K562 (cell line): ENCODE measurements at regions not wholly inside any gene's neighbourhood (a gene's known extent, or its start where the extent isn't known, plus 50 kb on each side); places are given as distances from the start of the nearest gene placed in this dataset.

ENCODE experiments used
- ATF2 ChIP-seq: sonication (generic); formaldehyde crosslinking; IDR thresholded peaks from 2 replicates; pipeline ENCODE4 v1.8.1; 2022; ENCODE audit warnings: missing genetic modification reagents
- BCL6 ChIP-seq: fragments of 250-450 bp; sonication (Bioruptor Pico); IDR thresholded peaks from 2 replicates; pipeline ENCODE4 v1.4.0; 2020
- CBX2 ChIP-seq: fragments of 200-600 bp; sonication (generic); IDR thresholded peaks from one replicate; pipeline ENCODE4 v1.6.1; 2012; ENCODE audit warnings: mild to moderate bottlenecking, low read length, inconsistent platforms; ENCODE audit not compliant: insufficient read depth, poor library complexity, severe bottlenecking
- CTCF ChIP-seq, 3 experiments: IDR thresholded peaks in 2 of 3; conservative IDR thresholded peaks in 1 of 3; 2 replicates each; pipeline ENCODE4 v1.5.1; 2011 to 2012; ENCODE audit warnings: low read length in 3 of 3, mild to moderate bottlenecking in 3 of 3, control low read depth in 2 of 3, improper control_type of control experiment in 1 of 3, inconsistent platforms in 1 of 3, low read depth in 1 of 3, mixed read lengths in 1 of 3, moderate library complexity in 1 of 3; ENCODE audit not compliant: insufficient read depth in 2 of 3
- DPF2 ChIP-seq: fragments of 450-650 bp; IDR thresholded peaks from 2 replicates; pipeline ENCODE4 v1.6.1; 2016
- ESRRA ChIP-seq: fragments of 450-650 bp; IDR thresholded peaks from 2 replicates; pipeline ENCODE4 v1.6.1; 2014; ENCODE audit warnings: low read depth, mild to moderate bottlenecking, moderate library complexity, borderline replicate concordance
- GABPA ChIP-seq: fragments of 200-800 bp; sonication (Bioruptor generic); conservative IDR thresholded peaks from 2 replicates; pipeline ENCODE4 v1.6.1; 2016; ENCODE audit warnings: low read depth, missing genetic modification characterization, missing compliant biosample characterization
- MTA3 ChIP-seq: fragments of 450-650 bp; formaldehyde crosslinking; IDR thresholded peaks from 2 replicates; pipeline ENCODE4 v1.6.1; 2017; ENCODE audit warnings: mild to moderate bottlenecking, borderline replicate concordance
- RBM39 ChIP-seq: fragments of 200-400 bp; formaldehyde crosslinking; optimal IDR thresholded peaks from 2 replicates; pipeline ENCODE3; 2018; ENCODE audit warnings: low read depth, low read length
- REST ChIP-seq, 2 experiments: fragments of 450-650 bp; formaldehyde crosslinking in 1 of 2; IDR thresholded peaks; 2 replicates each; pipeline versions ENCODE4 v1.4.0 to v1.6.1; 2014 to 2020; ENCODE audit warnings: mild to moderate bottlenecking in 2 of 2, borderline replicate concordance in 1 of 2, low read depth in 1 of 2
- TOE1 ChIP-seq, 2 experiments: fragments of 450-650 bp in 1 of 2; sonication (generic) in 1 of 2; formaldehyde crosslinking in 1 of 2; IDR thresholded peaks; 2 replicates each; pipeline versions ENCODE4 v1.7.1 to v1.8.0; 2016 to 2022; ENCODE audit warnings: borderline replicate concordance in 2 of 2, mild to moderate bottlenecking in 2 of 2, antibody characterized with exemption in 1 of 2, inconsistent platforms in 1 of 2, low read depth in 1 of 2, missing genetic modification reagents in 1 of 2, moderate library complexity in 1 of 2

- TF ChIP-seq ATF2 (CRISPR knock-in tag) (no peak), DPF2 (no peak), CTCF (IDR thresholded peaks at IDR 0.05 in 2 of 3, conservative IDR thresholded peaks at IDR 0.05 in 1 of 3; ENCODE audit: insufficient read depth in 2 of 3, low read depth in 1 of 3, low read length in 3 of 3) (no peak), GABPA (tag) (no peak), REST (IDR thresholded peaks at IDR 0.05; ENCODE audit: borderline replicate concordance) (no peak), REST (CRISPR knock-in tag; IDR thresholded peaks at IDR 0.05; ENCODE audit: low read depth) (no peak), BCL6 (CRISPR knock-in tag) (no peak), RBM39 (no peak), TOE1 (IDR thresholded peaks at IDR 0.05; ENCODE audit: borderline replicate concordance) (no peak), TOE1 (CRISPR knock-in tag; IDR thresholded peaks at IDR 0.05; ENCODE audit: borderline replicate concordance, low read depth) (no peak), ESRRA (no peak), MTA3 (no peak), CBX2 (no peak)
Observed at GRCh38 chr10:52650873-52651272, 121.7 kb downstream of the MBL2 start.
